ENCODE measurements at regions not wholly inside any gene's neighbourhood (a gene's known extent, or its start where the extent isn't known, plus 50 kb on each side); places are given as distances from the start of the nearest gene placed in this dataset.

DNA sequence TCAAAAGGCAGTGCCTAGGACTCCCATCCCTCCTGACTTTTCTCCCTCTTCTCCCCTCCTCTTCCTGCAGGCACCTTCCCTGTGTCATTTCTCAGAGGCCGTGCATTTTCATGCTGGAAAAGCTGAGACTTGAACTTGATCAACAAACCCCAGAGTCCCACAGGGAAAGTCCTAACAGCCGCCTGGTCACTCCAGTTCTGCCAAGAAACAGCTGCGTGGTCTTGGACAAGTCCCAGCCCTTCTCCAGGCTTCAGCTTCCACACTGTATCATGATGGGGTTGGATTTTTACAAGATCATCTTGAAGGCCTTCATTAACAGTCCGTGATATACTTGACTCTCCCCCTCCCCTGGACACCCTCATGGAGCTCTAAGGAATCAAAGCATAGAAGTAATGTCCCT, 366.0 kb downstream of the BCOR start:
- TF ChIP-seq EZH2 (IDR thresholded peaks at IDR 0.05; ENCODE audit: insufficient read depth, poor library complexity, severe bottlenecking) (no peak), EZH2phosphoT487 (IDR thresholded peaks at IDR 0.05; ENCODE audit: insufficient read depth, low read depth) (no peak)
